Stomach smooth muscle (tissue), 2 donors: ENCODE measurements at regions not wholly inside any gene's neighbourhood (a gene's known extent, or its start where the extent isn't known, plus 50 kb on each side); places are given as distances from the start of the nearest gene placed in this dataset.

Experiments used
- H3K27ac ChIP-seq: one replicate; pipeline ENCODE4 v1.7.0; 2013; ENCODE audit warnings: mild to moderate bottlenecking, low read length, inconsistent platforms
- H3K27me3 ChIP-seq, 2 donors: one replicate each; pipeline ENCODE4 v1.7.0; 2013; ENCODE audit warnings: low read length in 2 of 2; ENCODE audit not compliant: insufficient read depth in 2 of 2, control insufficient read depth in 1 of 2
- H3K36me3 ChIP-seq, 2 donors: one replicate each; pipeline ENCODE4 v1.7.0; 2013; ENCODE audit warnings: low read length in 2 of 2; ENCODE audit not compliant: control insufficient read depth in 2 of 2, insufficient read depth in 2 of 2
- H3K4me1 ChIP-seq: one replicate; pipeline ENCODE4 v1.7.0; 2013; ENCODE audit warnings: low read length; ENCODE audit not compliant: control insufficient read depth, insufficient read depth
- H3K4me3 ChIP-seq, 2 donors: one replicate each; pipeline ENCODE4 v1.7.0; 2013; ENCODE audit warnings: low read length in 2 of 2
- H3K9ac ChIP-seq, 2 donors: one replicate each; pipeline ENCODE4 v1.7.0; 2013; ENCODE audit warnings: low read length in 2 of 2, mild to moderate bottlenecking in 1 of 2
- H3K9me3 ChIP-seq, 2 donors: one replicate each; pipeline ENCODE4 v1.7.0; 2013; ENCODE audit warnings: low read length in 2 of 2; ENCODE audit not compliant: control insufficient read depth in 2 of 2
- donor health status: healthy.
- donor health status: Pancreatic carcinoma.

DNA sequence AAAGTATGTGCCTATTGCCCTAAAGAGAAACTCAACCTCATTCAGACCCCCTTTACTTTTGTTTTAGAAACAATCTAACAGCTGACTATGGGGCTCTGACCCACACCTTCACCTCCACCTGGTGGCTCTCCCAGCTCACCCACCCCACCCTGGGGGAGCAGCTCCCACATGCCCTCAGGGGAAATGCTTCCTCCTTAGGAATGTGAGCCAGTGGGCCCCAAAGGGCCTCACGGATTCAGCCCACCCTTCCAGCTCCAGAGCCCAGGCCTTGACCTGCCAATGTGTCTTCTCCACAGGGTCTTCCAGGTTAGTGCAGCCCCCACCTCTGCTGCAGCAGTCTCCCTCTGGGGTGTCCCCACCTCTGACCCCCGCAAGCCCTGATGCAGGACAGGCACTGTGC lies 680.1 kb upstream of the RAB6C start:
- H3K4me1 ChIP-seq = peaks cover 50% of the 10 kb centered on the region
- H3K27me3 ChIP-seq = no peaks in the 10 kb centered on the region
- H3K27ac ChIP-seq = no peak overlapping the region
- H3K9me3 ChIP-seq = no peaks in the 10 kb centered on the region
- no peak overlapping the region for H3K4me3 ChIP-seq
- H3K9ac ChIP-seq = no peak overlapping the region
- no peaks in the 10 kb centered on the region for H3K36me3 ChIP-seq

GRCh38 chr2:129299756-129300155 lies 679.7 kb upstream of the RAB6C start:
- Histone ChIP-seq H3K36me3 (no peaks in the 10 kb centered on the region), H3K27me3 (no peaks in the 10 kb centered on the region), H3K4me3 (no peak overlapping the region), H3K27ac (no peak overlapping the region), H3K9ac (no peak overlapping the region), H3K4me1 (peaks cover 50% of the 10 kb centered on the region), H3K9me3 (no peaks in the 10 kb centered on the region)

DNA sequence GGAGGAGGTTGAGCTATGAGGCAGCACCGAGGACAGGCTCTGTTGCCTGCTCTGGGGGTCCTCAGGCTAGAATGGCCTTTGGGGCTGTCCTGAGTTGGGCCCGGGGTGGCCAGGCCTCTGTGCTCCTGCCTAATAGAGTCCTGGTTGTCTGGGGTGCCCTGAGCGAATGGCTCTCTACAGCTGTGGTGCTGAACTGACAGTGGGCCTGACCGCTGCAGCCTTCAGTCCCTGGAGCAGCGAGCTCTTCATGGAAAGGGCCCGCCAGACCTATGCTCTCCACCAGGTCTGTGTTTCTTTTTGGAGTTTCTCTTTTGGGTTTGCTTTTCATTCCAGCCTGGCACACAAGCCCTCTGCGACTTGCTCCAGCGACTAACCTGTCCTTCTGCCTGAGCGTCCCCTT lies 679.0 kb upstream of the RAB6C start:
- Histone ChIP-seq H3K4me1 (peaks cover 50% of the 10 kb centered on the region), H3K36me3 (no peaks in the 10 kb centered on the region), H3K27ac (no peak overlapping the region), H3K4me3 (no peak overlapping the region), H3K27me3 (no peaks in the 10 kb centered on the region), H3K9me3 (no peaks in the 10 kb centered on the region), H3K9ac (no peak overlapping the region)

DNA sequence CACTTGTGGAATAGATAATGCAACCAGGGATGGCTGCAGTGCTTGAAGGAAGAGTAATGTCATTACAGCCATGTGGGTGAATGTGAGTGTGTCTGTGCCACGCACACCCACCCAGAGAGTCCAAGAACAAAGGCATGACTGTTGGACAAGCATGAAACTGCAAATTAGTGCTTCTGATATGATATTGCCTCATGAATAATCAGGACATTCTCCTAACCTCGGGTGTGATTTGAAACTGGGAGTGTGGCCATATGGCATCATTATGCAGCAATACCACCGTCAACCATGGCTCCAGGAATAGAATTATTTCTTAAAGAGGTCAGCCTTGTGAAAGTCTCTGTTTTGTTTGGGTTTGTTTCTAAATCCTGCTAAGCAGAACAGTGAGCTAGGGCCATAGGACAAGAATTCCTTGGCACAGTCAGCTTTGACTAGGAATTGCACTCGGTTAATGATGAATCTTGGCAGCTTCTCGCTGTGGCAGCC lies 678.0 kb upstream of the RAB6C start:
- Histone ChIP-seq H3K9ac (no peak overlapping the region), H3K9me3 (no peaks in the 10 kb centered on the region), H3K4me3 (peak overlapping the region in 1 of 2 donors; percentile 49), H3K4me1 (peaks cover 46% of the 10 kb centered on the region), H3K36me3 (no peaks in the 10 kb centered on the region), H3K27me3 (no peaks in the 10 kb centered on the region), H3K27ac (peak overlapping the region; percentile 55)

DNA sequence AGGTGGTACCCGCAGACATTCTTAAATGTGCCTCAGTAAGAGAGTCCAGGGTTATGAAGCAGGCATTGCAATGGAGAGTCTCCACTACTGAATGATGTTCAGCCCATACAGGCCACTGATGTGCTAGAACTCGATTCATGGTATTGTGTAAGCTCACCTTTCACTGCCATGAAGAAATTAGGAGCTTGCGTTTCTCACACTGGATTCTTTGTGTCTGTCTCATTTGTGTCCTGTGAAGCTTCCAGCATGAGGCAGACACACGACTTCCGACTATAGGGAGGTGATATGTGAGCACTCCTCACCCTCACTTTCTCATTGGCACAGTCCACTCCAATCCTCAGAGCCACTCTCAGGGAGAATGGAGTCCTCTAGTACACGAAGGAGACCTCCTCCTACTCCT lies 677.4 kb upstream of the RAB6C start:
- Histone ChIP-seq H3K9me3 (no peaks in the 10 kb centered on the region), H3K4me1 (peaks cover 40% of the 10 kb centered on the region), H3K36me3 (no peaks in the 10 kb centered on the region), H3K9ac (no peak overlapping the region), H3K27ac (peak overlapping the region; percentile 55), H3K27me3 (no peaks in the 10 kb centered on the region), H3K4me3 (peak overlapping the region; percentile 15 to 24)

DNA sequence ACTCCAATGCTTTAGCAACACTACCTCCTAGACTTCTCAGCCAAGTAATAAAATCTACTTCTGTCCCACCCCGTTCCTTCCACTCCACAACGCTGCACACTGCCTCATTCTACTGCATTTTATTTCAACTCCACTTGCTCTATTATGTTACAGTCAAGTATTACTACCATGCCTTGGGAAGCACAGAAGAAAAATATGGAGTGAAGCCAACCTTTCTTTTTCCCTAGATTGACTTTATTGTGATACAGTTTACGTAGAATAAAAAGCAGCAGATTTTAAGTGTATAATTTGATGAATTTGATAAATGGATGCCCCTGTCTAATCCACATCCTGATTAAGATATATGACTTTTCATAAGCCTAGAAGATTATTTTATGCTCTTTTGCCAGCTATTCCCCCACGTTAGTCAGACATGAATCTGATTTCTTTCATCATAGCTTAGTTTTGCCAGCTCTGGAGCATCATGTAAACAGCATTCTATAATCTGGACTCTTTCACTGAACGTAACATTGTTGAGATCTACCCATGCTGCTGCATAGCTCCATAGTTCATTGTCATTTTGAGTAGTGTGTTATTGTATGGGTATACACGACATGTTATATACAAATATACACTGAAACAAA lies 676.8 kb upstream of the RAB6C start:
- H3K27me3 ChIP-seq = no peaks in the 10 kb centered on the region
- peak overlapping the region; percentile 15 to 24 for H3K4me3 ChIP-seq
- peaks cover 35% of the 10 kb centered on the region for H3K4me1 ChIP-seq
- no peaks in the 10 kb centered on the region for H3K36me3 ChIP-seq
- no peak overlapping the region for H3K9ac ChIP-seq
- no peak overlapping the region for H3K27ac ChIP-seq
- H3K9me3 ChIP-seq = no peaks in the 10 kb centered on the region

GRCh38 chr2:129314120-129314519 lies 665.3 kb upstream of the RAB6C start:
- no peaks in the 10 kb centered on the region for H3K27me3 ChIP-seq
- no peaks in the 10 kb centered on the region for H3K36me3 ChIP-seq
- no peak overlapping the region for H3K4me3 ChIP-seq
- no peaks in the 10 kb centered on the region for H3K4me1 ChIP-seq
- no peak overlapping the region for H3K27ac ChIP-seq
- no peaks in the 10 kb centered on the region for H3K9me3 ChIP-seq
- no peak overlapping the region for H3K9ac ChIP-seq

GRCh38 chr2:129318581-129319421 lies 660.7 kb upstream of the RAB6C start:
- Histone ChIP-seq H3K27me3 (no peaks in the 10 kb centered on the region), H3K9ac (no peak overlapping the region), H3K9me3 (no peaks in the 10 kb centered on the region), H3K27ac (no peak overlapping the region), H3K4me1 (no peaks in the 10 kb centered on the region), H3K4me3 (no peak overlapping the region), H3K36me3 (no peaks in the 10 kb centered on the region)

- no peaks in the 10 kb centered on the region for H3K36me3 ChIP-seq
- H3K27me3 ChIP-seq = no peaks in the 10 kb centered on the region
- no peaks in the 10 kb centered on the region for H3K9me3 ChIP-seq
- no peaks in the 10 kb centered on the region for H3K4me1 ChIP-seq
- no peak overlapping the region for H3K4me3 ChIP-seq
- no peak overlapping the region for H3K27ac ChIP-seq
- no peak overlapping the region for H3K9ac ChIP-seq
These were observed 660.1 kb upstream of the RAB6C start for GRCh38 chr2:129319422-129319717.

DNA sequence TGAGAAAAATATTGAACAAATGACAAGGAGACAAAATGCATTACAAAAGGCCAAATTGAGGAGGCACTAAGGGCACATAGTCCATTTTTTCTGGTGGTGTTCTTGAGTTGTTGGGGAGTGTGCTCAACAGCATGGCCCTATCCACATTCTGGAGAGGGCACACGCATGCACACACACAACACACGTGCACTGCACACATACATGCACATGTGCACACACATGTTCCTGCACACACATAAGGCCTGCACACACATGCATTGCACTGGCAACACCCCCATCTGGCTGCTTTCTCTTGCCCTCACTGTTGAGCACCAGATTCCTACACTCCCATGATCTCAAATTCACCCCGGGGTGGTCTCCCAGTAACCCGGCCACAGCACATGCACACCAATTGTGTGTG lies 659.2 kb upstream of the RAB6C start:
- Histone ChIP-seq H3K27me3 (no peaks in the 10 kb centered on the region), H3K4me1 (no peaks in the 10 kb centered on the region), H3K27ac (no peak overlapping the region), H3K36me3 (no peaks in the 10 kb centered on the region), H3K9ac (no peak overlapping the region), H3K4me3 (no peak overlapping the region), H3K9me3 (no peaks in the 10 kb centered on the region)

DNA sequence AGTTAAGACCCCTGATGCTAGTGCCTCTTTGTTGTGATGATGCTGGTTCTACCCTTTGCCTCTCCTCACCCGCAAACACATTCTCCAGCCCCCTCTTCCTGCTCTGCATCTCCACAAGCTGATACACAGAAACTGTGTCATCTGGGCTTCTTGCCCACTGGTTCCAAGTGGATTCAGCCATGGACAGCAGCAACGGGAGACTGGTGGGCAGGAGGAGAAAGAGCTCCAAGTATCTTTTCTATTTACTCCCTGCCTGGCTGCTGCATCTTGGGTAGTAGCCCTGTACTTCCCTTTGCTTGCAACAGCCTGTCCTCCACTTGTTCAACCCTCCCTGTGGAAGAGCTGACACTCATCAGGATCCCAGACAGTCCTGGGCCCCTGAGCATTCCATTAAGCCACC lies 655.1 kb upstream of the RAB6C start:
- Histone ChIP-seq H3K4me1 (no peaks in the 10 kb centered on the region), H3K9ac (no peak overlapping the region)

More for the DNA sequence above, 655.1 kb upstream of the RAB6C start:
- Histone ChIP-seq H3K27me3 (no peaks in the 10 kb centered on the region), H3K4me3 (no peak overlapping the region), H3K9me3 (no peaks in the 10 kb centered on the region), H3K36me3 (no peaks in the 10 kb centered on the region), H3K27ac (no peak overlapping the region)
